Suprapubic skin (tissue), 4 donors: ENCODE measurements at regions not wholly inside any gene's neighbourhood (a gene's known extent, or its start where the extent isn't known, plus 50 kb on each side); places are given as distances from the start of the nearest gene placed in this dataset.

Experiments
- DNase-seq, 2 donors: peaks; one replicate each; pipeline ENCODE4 v3.0.0-alpha.2; 2019; ENCODE audit warnings: low spot score in 2 of 2
- H3K27ac ChIP-seq: fragments of 200-600 bp; sonication (generic); one replicate; pipeline ENCODE4 v1.5.1; 2019
- H3K27me3 ChIP-seq: fragments of 200-600 bp; sonication (generic); one replicate; pipeline ENCODE4 v1.5.1; 2019
- H3K36me3 ChIP-seq: fragments of 200-600 bp; sonication (generic); one replicate; pipeline ENCODE4 v1.5.1; 2019
- H3K4me1 ChIP-seq: fragments of 200-600 bp; sonication (generic); one replicate; pipeline ENCODE4 v1.5.1; 2019
- H3K4me3 ChIP-seq: fragments of 200-600 bp; sonication (generic); one replicate; pipeline ENCODE4 v1.5.1; 2019; ENCODE audit warnings: mild to moderate bottlenecking
- H3K9me3 ChIP-seq: fragments of 200-600 bp; sonication (generic); one replicate; pipeline ENCODE4 v1.5.1; 2019
- EP300 ChIP-seq: sonication (generic); formaldehyde crosslinking; IDR thresholded peaks from one replicate; pipeline ENCODE4 v1.6.1; 2017; ENCODE audit warnings: antibody characterized with exemption
- POLR2A ChIP-seq, 2 donors: fragments of 450-650 bp; IDR thresholded peaks; one replicate each; pipeline ENCODE4 v1.6.1; 2017; ENCODE audit warnings: antibody characterized with exemption in 2 of 2, mild to moderate bottlenecking in 2 of 2, moderate library complexity in 2 of 2
- POLR2AphosphoS5 ChIP-seq, 3 donors: sonication (generic); formaldehyde crosslinking; IDR thresholded peaks; one replicate each; pipeline ENCODE4 v1.6.1; 2017; ENCODE audit warnings: antibody characterized with exemption in 3 of 3
- WGBS: methylation state at CpG from one replicate; pipeline ENCODE4 v1.1.5; 2018; 5-methylcytosine and 5-hydroxymethylcytosine counted together
- TF ChIP-seq, protein P1 (sequence below), 2 donors: fragments of 200-600 bp in 1 of 2; fragments of 450-650 bp in 1 of 2; sonication (generic) in 1 of 2; IDR thresholded peaks; one replicate each; pipeline ENCODE4 v1.5.1; 2016 to 2019; ENCODE audit warnings: antibody characterized with exemption in 2 of 2, mild to moderate bottlenecking in 1 of 2, moderate library complexity in 1 of 2

DNA sequence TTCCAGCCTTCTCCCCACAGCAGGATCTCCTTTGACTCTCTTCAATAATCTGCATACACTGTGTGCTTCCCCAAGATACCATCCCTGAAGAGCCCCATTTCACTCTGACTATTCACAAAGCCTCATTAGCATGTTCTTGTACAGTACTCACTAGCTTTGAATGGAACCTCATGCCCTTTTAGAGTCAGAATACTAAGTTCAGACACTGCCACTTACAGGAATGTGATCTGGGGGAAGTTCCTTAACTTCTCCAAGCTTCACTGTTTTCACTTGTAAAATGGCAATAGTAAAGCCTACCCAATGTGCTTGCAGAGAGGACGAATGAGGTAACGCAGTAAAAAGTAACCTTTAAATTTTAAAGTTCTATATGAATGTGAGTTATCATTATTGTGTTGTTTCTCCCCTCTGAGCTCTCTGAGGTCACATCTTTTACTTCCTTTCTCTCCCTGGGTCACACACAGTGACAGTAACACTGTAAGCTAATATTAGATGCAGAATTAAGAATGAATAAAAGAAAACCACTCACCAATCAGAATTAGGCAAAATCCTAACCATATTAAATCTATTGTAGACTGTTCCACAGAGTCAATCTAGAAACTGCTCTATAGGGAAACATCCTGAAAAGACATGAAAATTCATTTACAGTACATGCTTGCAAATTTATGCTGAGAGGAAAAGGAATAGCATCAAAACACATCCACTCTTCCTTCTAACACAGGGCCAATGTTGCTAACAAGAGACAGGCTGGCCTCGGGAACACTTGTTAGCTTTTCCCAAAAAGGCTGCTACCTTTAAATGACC, 64.2 kb upstream of the IL6 start:
- TF ChIP-seq, protein P1, sequence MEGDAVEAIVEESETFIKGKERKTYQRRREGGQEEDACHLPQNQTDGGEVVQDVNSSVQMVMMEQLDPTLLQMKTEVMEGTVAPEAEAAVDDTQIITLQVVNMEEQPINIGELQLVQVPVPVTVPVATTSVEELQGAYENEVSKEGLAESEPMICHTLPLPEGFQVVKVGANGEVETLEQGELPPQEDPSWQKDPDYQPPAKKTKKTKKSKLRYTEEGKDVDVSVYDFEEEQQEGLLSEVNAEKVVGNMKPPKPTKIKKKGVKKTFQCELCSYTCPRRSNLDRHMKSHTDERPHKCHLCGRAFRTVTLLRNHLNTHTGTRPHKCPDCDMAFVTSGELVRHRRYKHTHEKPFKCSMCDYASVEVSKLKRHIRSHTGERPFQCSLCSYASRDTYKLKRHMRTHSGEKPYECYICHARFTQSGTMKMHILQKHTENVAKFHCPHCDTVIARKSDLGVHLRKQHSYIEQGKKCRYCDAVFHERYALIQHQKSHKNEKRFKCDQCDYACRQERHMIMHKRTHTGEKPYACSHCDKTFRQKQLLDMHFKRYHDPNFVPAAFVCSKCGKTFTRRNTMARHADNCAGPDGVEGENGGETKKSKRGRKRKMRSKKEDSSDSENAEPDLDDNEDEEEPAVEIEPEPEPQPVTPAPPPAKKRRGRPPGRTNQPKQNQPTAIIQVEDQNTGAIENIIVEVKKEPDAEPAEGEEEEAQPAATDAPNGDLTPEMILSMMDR (IDR thresholded peaks at IDR 0.05), result no peak
- no peak for TF ChIP-seq POLR2A (IDR thresholded peaks at IDR 0.05)
- TF ChIP-seq EP300, result no peak
- no peak for TF ChIP-seq POLR2AphosphoS5 (IDR thresholded peaks at IDR 0.05)
- DNase-seq, result no peak
- Histone ChIP-seq H3K4me1 (no peaks in the 10 kb centered on the region), H3K27ac (no peak overlapping the region), H3K9me3 (no peaks in the 10 kb centered on the region), H3K4me3 (no peak overlapping the region), H3K36me3 (no peaks in the 10 kb centered on the region), H3K27me3 (no peaks in the 10 kb centered on the region)
- WGBS, result 80% methylated on average over 3 of the region's 3 CpGs

DNA sequence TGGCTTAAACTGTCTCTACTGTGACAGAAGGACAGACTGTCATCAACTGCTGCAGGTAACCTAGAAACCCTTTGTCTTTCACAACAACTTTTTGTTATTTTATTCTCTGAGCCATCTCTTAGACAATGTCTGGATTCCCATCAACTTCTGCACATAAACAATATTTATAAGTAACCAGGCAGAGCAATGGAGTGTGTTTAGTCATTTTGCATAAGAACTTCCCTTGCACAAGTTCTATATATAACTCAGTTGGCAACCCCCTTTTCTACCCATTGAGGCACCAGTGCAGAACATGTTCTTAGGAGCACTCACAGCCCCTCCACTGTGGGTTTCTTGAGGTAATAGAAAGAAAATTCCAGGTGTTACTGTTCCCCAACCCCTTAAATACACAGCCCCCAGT, 65.0 kb upstream of the IL6 start:
- no peak overlapping the region for H3K4me3 ChIP-seq
- no peak for DNase-seq
- no peaks in the 10 kb centered on the region for H3K27me3 ChIP-seq
- no peaks in the 10 kb centered on the region for H3K9me3 ChIP-seq
- no peaks in the 10 kb centered on the region for H3K4me1 ChIP-seq
- TF ChIP-seq POLR2A (IDR thresholded peaks at IDR 0.05), result no peak
- TF ChIP-seq, protein P1 (IDR thresholded peaks at IDR 0.05), result no peak
- TF ChIP-seq EP300, result no peak
- no peak for TF ChIP-seq POLR2AphosphoS5 (IDR thresholded peaks at IDR 0.05)
- H3K36me3 ChIP-seq, result no peaks in the 10 kb centered on the region
- H3K27ac ChIP-seq, result no peak overlapping the region

DNA sequence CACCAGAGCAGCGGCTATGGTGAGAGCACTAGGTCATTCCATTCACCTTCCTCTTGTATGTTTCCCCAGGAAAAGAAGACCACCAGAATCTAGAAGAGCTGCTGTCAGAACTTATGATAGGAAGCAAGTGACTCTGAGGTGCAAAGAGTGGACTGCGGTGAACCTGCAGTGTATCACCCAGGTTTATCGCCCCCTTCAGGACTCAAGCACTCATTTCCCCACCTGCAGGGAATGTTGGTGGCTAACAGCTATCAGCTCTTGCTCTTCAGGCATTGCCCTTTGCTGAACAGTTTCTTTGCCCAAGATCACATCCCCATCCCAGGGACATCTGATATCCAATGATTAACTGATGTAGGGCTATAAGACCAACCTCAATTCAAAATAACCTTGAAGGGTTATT, 66.3 kb upstream of the IL6 start:
- Histone ChIP-seq H3K4me3 (no peak overlapping the region), H3K9me3 (no peaks in the 10 kb centered on the region), H3K4me1 (no peaks in the 10 kb centered on the region), H3K36me3 (no peaks in the 10 kb centered on the region), H3K27me3 (no peaks in the 10 kb centered on the region), H3K27ac (no peak overlapping the region)
- WGBS, result 69% methylated on average over 3 of the region's 3 CpGs
- TF ChIP-seq, protein P1 (IDR thresholded peaks at IDR 0.05), result no peak
- TF ChIP-seq EP300, result no peak
- TF ChIP-seq POLR2A (IDR thresholded peaks at IDR 0.05), result no peak
- TF ChIP-seq POLR2AphosphoS5 (IDR thresholded peaks at IDR 0.05), result no peak
- DNase-seq, result no peak

DNA sequence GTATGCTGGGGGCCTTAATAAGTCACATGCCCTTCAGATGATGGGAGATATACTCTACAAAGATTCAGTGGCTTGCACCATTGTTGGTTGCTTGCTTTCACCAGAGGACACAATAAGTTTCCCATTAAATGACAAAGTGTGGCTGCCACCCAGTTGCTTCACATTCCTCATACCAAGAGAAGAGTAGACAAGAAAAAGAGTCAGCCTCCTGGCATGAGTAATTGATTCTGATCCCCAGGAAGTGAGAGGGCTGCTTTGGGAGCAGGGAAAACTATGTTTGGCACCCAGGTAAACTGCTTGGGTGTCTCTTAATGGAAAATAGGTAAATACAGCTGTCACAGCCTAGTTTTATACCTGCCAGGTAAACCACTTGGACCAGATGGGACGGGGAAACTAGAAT, 66.7 kb upstream of the IL6 start:
- Histone ChIP-seq H3K4me3 (no peak overlapping the region), H3K4me1 (no peaks in the 10 kb centered on the region), H3K27ac (no peak overlapping the region), H3K27me3 (no peaks in the 10 kb centered on the region), H3K9me3 (no peaks in the 10 kb centered on the region), H3K36me3 (no peaks in the 10 kb centered on the region)
- TF ChIP-seq, protein P1 (IDR thresholded peaks at IDR 0.05), result no peak
- TF ChIP-seq POLR2AphosphoS5 (IDR thresholded peaks at IDR 0.05), result no peak
- TF ChIP-seq POLR2A (IDR thresholded peaks at IDR 0.05), result no peak
- TF ChIP-seq EP300, result no peak
- no peak for DNase-seq
- WGBS, result 74% methylated on average over 1 of the region's 1 CpG

DNA sequence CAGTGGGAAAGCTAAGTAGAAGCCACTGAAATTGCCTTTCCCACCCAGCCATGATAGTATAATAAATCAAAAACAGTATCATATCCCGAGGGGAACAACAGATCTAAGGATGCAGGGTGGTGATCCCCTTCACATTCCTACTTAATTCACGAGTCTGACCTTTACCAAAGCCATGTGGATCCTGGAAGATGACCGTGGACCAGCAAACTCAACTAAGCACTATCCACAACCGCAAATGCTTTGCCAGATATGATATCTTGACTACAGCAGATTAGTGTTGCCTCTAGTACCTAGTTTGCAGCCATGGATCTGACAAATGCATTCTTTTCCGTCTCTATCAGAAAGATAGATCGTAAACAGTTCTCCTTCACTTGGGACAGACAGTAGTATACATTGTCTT, 67.3 kb upstream of the IL6 start:
- WGBS, result 81% methylated on average over 6 of the region's 6 CpGs
- TF ChIP-seq, protein P1 (IDR thresholded peaks at IDR 0.05), result no peak
- no peak for TF ChIP-seq POLR2AphosphoS5 (IDR thresholded peaks at IDR 0.05)
- TF ChIP-seq POLR2A (IDR thresholded peaks at IDR 0.05), result no peak
- no peak for TF ChIP-seq EP300
- H3K27ac ChIP-seq, result no peak overlapping the region

More for the DNA sequence above, 67.3 kb upstream of the IL6 start:
- Histone ChIP-seq H3K9me3 (no peaks in the 10 kb centered on the region), H3K4me1 (no peaks in the 10 kb centered on the region), H3K4me3 (no peak overlapping the region), H3K27me3 (no peaks in the 10 kb centered on the region), H3K36me3 (no peaks in the 10 kb centered on the region)
- no peak for DNase-seq
